ENCODE measurements at regions not wholly inside any gene's neighbourhood (a gene's known extent, or its start where the extent isn't known, plus 50 kb on each side); places are given as distances from the start of the nearest gene placed in this dataset.
A peak's percentile ranks its signal among the peaks of the same experiment; 100 is the strongest.

- H3K4me1 ChIP-seq, result no peaks in the 10 kb centered on the region
- H3K27ac ChIP-seq, result no peak overlapping the region
- DNase-seq, result no peak
- no peaks in the 10 kb centered on the region for H3K27me3 ChIP-seq
- WGBS, 2 donors, result 65 to 71% methylated on average over 1 of the region's 1 CpG
- no peaks in the 10 kb centered on the region for H3K36me3 ChIP-seq
- H3K4me3 ChIP-seq, result no peak overlapping the region
- no peaks in the 10 kb centered on the region for H3K9me3 ChIP-seq
- intact Hi-C loops (cut with DNase I), result no loop called here
- TF ChIP-seq POLR2A (IDR thresholded peaks at IDR 0.05), result no peak
- TF ChIP-seq, protein P1, sequence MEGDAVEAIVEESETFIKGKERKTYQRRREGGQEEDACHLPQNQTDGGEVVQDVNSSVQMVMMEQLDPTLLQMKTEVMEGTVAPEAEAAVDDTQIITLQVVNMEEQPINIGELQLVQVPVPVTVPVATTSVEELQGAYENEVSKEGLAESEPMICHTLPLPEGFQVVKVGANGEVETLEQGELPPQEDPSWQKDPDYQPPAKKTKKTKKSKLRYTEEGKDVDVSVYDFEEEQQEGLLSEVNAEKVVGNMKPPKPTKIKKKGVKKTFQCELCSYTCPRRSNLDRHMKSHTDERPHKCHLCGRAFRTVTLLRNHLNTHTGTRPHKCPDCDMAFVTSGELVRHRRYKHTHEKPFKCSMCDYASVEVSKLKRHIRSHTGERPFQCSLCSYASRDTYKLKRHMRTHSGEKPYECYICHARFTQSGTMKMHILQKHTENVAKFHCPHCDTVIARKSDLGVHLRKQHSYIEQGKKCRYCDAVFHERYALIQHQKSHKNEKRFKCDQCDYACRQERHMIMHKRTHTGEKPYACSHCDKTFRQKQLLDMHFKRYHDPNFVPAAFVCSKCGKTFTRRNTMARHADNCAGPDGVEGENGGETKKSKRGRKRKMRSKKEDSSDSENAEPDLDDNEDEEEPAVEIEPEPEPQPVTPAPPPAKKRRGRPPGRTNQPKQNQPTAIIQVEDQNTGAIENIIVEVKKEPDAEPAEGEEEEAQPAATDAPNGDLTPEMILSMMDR (IDR thresholded peaks at IDR 0.05), result no peak
Measured at GRCh38 chr7:115689941-115690340, 340.6 kb downstream of the TFEC start.

DNA sequence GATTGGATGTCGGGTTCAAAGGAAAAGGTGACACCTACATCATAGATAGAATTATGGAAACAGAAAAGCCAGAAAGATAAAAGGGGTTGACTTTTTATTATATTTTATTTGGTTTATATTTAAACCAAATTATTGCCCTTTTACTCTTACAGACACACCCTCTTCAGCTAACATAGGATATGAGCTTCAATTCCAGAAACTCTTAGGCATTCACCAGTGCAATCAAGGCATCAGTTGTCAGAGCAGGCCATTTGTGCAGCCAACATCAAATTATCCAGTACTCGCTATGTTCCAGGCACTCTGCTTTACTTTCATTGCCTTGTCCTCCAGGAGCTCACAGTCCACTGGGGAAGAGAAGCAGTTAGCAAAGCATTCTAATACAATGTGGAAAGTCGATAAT lies 347.5 kb downstream of the TFEC start:
- Histone ChIP-seq H3K27ac (no peak overlapping the region), H3K4me1 (no peaks in the 10 kb centered on the region), H3K36me3 (no peaks in the 10 kb centered on the region), H3K4me3 (no peak overlapping the region), H3K27me3 (no peaks in the 10 kb centered on the region), H3K9me3 (no peaks in the 10 kb centered on the region)
- WGBS, 2 donors, result 88 to 93% methylated on average over 3 of the region's 3 CpGs
- intact Hi-C loops (cut with DNase I), result no loop called here
- TF ChIP-seq POLR2A (IDR thresholded peaks at IDR 0.05), result no peak
- TF ChIP-seq, protein P1 (IDR thresholded peaks at IDR 0.05), result no peak
- no peak for DNase-seq

GRCh38 chr7:115682507-115682906 lies 348.1 kb downstream of the TFEC start:
- no peak overlapping the region for H3K4me3 ChIP-seq
- no peaks in the 10 kb centered on the region for H3K4me1 ChIP-seq
- no peaks in the 10 kb centered on the region for H3K27me3 ChIP-seq
- 54 to 63% methylated on average over 3 of the region's 3 CpGs for WGBS, 2 donors
- H3K36me3 ChIP-seq, result no peaks in the 10 kb centered on the region
- TF ChIP-seq POLR2A (IDR thresholded peaks at IDR 0.05), result no peak
- TF ChIP-seq, protein P1 (IDR thresholded peaks at IDR 0.05), result no peak
- intact Hi-C loops (cut with DNase I), result no loop called here
- no peak overlapping the region for H3K27ac ChIP-seq
- no peaks in the 10 kb centered on the region for H3K9me3 ChIP-seq
- DNase-seq, result no peak

DNA sequence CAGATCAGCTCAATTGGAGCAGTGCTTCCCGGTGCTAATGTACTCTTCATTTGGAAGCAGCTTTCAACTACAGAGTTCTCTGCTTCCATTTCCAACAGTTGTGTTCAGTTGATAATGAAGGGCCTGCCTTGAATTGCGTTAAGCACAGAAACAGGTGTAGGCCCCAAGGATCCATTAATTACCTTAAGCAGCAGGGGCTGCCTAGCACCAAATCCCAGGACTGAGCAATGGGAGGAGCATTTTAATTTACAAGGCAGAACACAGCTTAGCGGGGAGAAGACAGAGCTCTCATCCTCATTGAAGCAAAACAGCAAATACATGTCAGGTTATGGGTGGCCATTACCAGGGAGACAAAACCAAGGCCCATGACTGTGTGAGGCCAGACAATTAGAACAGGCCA lies 349.6 kb downstream of the TFEC start:
- no peak for DNase-seq
- no peak for TF ChIP-seq POLR2A (IDR thresholded peaks at IDR 0.05)
- TF ChIP-seq, protein P1 (IDR thresholded peaks at IDR 0.05), result no peak
- intact Hi-C loops (cut with DNase I), result no loop called here
- H3K27me3 ChIP-seq, result no peaks in the 10 kb centered on the region
- no peak overlapping the region for H3K27ac ChIP-seq
- no peaks in the 10 kb centered on the region for H3K9me3 ChIP-seq
- H3K4me1 ChIP-seq, result no peaks in the 10 kb centered on the region
- no peaks in the 10 kb centered on the region for H3K36me3 ChIP-seq
- 89 to 91% methylated on average over 1 to 3 of the region's 3 CpGs for WGBS, 2 donors
- H3K4me3 ChIP-seq, result no peak overlapping the region

DNA sequence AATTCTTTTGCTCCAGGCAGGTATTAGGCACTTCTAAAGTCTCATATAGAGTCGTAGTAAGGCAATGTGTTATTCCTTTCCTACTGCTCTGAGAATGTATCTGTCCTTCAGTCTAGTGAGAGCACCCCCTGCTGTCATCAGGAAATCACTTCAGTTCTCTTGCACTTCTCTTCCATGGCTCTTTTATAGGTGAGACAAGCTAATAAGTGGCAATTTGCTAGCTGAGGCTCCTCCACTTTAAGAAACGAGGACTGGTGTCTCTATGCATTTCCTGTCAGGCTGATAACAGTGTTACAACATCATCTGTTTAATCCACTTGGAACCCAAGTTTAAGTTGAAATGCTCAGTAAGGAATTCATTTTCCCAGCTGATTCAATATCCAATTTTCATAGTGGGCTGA lies 350.6 kb downstream of the TFEC start:
- intact Hi-C loops (cut with DNase I), result no loop called here
- no peak for TF ChIP-seq POLR2A (IDR thresholded peaks at IDR 0.05)
- TF ChIP-seq, protein P1 (IDR thresholded peaks at IDR 0.05), result peak in 4 of 6 experiments; percentile 15 to 51 (median 26)
- WGBS, 2 donors, result 21 to 23% methylated on average over 2 of the region's 2 CpGs
- no peak overlapping the region for H3K27ac ChIP-seq
- no peaks in the 10 kb centered on the region for H3K27me3 ChIP-seq
- no peak for DNase-seq
- H3K4me3 ChIP-seq, result no peak overlapping the region
- H3K9me3 ChIP-seq, result no peaks in the 10 kb centered on the region
- H3K36me3 ChIP-seq, result no peaks in the 10 kb centered on the region
- no peaks in the 10 kb centered on the region for H3K4me1 ChIP-seq

Data from esophagus squamous epithelium (tissue), 5 donors.